Mesendoderm (in vitro differentiated cells): ENCODE measurements at regions not wholly inside any gene's neighbourhood (a gene's known extent, or its start where the extent isn't known, plus 50 kb on each side); places are given as distances from the start of the nearest gene placed in this dataset.

Experiments
- DNase-seq: peaks from one replicate; pipeline ENCODE4 v3.0.0; 2013
- H2AK5ac ChIP-seq: 2 replicates; pipeline ENCODE4 v1.6.1; 2013; ENCODE audit warnings: low read length, inconsistent platforms
- H2BK120ac ChIP-seq: 2 replicates; pipeline ENCODE4 v1.6.1; 2013; ENCODE audit warnings: low read depth, mild to moderate bottlenecking, low read length, moderate library complexity, mixed read lengths
- H2BK15ac ChIP-seq: replicated peaks from 2 replicates; pipeline ENCODE4 v1.6.1; 2013; ENCODE audit warnings: low read depth, mild to moderate bottlenecking, moderate library complexity
- H2BK5ac ChIP-seq: 2 replicates; pipeline ENCODE4 v1.6.1; 2013; ENCODE audit warnings: low read length, inconsistent platforms
- H3K18ac ChIP-seq: 2 replicates; pipeline ENCODE4 v1.6.1; 2013; ENCODE audit warnings: mild to moderate bottlenecking, low read length, mixed read lengths
- H3K23ac ChIP-seq: one replicate; pipeline ENCODE4 v1.6.1; 2013; ENCODE audit warnings: low read length
- H3K27ac ChIP-seq: 2 replicates; pipeline ENCODE4 v1.5.1; 2013; ENCODE audit warnings: low read depth, mild to moderate bottlenecking, inconsistent platforms, low read length, moderate library complexity
- H3K27me3 ChIP-seq: 2 replicates; pipeline ENCODE4 v1.6.1; 2013; ENCODE audit warnings: low read length, control low read depth, mild to moderate bottlenecking, inconsistent platforms; ENCODE audit not compliant: insufficient read depth, poor library complexity
- H3K36me3 ChIP-seq: 2 replicates; pipeline ENCODE4 v1.6.1; 2013; ENCODE audit warnings: low read length, inconsistent platforms; ENCODE audit not compliant: control insufficient read depth, insufficient read depth
- H3K4ac ChIP-seq: one replicate; pipeline ENCODE4 v1.6.1; 2013; ENCODE audit warnings: low read depth, mild to moderate bottlenecking, low read length, moderate library complexity
- H3K4me1 ChIP-seq: 2 replicates; pipeline ENCODE4 v1.6.1; 2013; ENCODE audit warnings: low read depth, low read length, inconsistent platforms; ENCODE audit not compliant: control insufficient read depth
- H3K4me2 ChIP-seq: 2 replicates; pipeline ENCODE4 v1.6.1; 2013; ENCODE audit warnings: low read length
- H3K4me3 ChIP-seq: 2 replicates; pipeline ENCODE4 v1.5.1; 2013; ENCODE audit warnings: mild to moderate bottlenecking, low read length
- H3K56ac ChIP-seq: one replicate; pipeline ENCODE4 v1.6.1; 2013; ENCODE audit warnings: low read length
- H3K79me1 ChIP-seq: 2 replicates; pipeline ENCODE4 v1.6.1; 2013; ENCODE audit warnings: low read length, inconsistent platforms
- H3K79me2 ChIP-seq: 2 replicates; pipeline ENCODE4 v1.6.1; 2013; ENCODE audit warnings: mild to moderate bottlenecking, low read length; ENCODE audit not compliant: control insufficient read depth, insufficient read depth
- H3K9ac ChIP-seq: 2 replicates; pipeline ENCODE4 v1.6.1; 2013; ENCODE audit warnings: low read length, inconsistent platforms
- H4K5ac ChIP-seq: one replicate; pipeline ENCODE4 v1.6.1; 2013; ENCODE audit warnings: low read length
- H4K8ac ChIP-seq: one replicate; pipeline ENCODE4 v1.6.1; 2013; ENCODE audit warnings: low read depth, mild to moderate bottlenecking, control low read depth, low read length, moderate library complexity
- WGBS: extraction: QIAGEN DNeasy Blood & Tissue Kit; methylation state at CpG from one replicate; pipeline ENCODE4 v1.1.7; 2013; ENCODE audit warnings: low lambda C conversion rate, missing lambda C conversion rate; ENCODE audit not compliant: insufficient coverage; ENCODE audit errors: extremely low coverage; 5-methylcytosine and 5-hydroxymethylcytosine counted together

- Histone ChIP-seq H3K56ac (no peak overlapping the region), H3K79me1 (no peaks in the 10 kb centered on the region), H3K23ac (no peak overlapping the region), H2BK15ac (no peak overlapping the region), H3K4me2 (no peak overlapping the region), H2AK5ac (no peak overlapping the region), H2BK5ac (no peak overlapping the region), H2BK120ac (no peak overlapping the region), H3K4ac (no peak overlapping the region), H3K4me1 (no peaks in the 10 kb centered on the region), H3K36me3 (no peaks in the 10 kb centered on the region), H3K4me3 (no peak overlapping the region), H4K8ac (no peak overlapping the region), H3K27me3 (no peaks in the 10 kb centered on the region), H3K18ac (no peak overlapping the region), H4K5ac (no peak overlapping the region), H3K9ac (no peak overlapping the region), H3K27ac (no peak overlapping the region), H3K79me2 (no peaks in the 10 kb centered on the region)
- no CpG with 5 or more reads among the region's 1 CpG for WGBS
- no peak for DNase-seq
Measured at GRCh38 chr2:14867853-14868252, 235.3 kb downstream of the LRATD1 start.

DNA sequence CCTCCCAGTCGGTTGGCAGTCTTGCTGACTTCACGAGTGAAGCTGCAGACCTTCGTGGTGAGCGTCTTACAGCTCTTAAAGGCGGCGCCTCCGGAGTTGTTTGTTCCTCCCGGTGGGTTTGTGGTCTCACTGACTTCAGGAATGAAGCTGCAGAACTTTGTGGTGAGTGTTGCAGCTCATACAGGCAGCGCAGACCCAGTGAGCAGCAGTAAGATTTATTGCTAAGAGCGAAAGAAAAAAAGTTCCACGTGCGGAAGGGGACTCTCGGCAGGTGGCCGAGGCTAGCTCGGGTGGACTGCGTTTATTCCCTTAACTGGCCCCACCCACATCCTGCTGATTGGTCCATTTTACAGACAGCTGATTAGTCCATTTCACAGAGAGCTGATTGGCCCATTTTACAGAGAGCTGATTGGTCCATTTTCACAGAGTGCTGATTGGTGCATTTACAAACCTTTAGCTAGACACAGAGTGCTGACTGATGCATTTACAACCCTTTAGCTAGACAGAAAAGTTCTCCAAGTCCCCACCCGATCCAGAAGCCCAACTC is 240.3 kb downstream of the LRATD1 start:
- no peak overlapping the region for H4K8ac ChIP-seq
- H2BK5ac ChIP-seq, result no peak overlapping the region
- no peak overlapping the region for H3K4ac ChIP-seq
- H3K4me1 ChIP-seq, result no peaks in the 10 kb centered on the region
- DNase-seq, result no peak
- H3K56ac ChIP-seq, result no peak overlapping the region
- no peak overlapping the region for H2AK5ac ChIP-seq
- no peaks in the 10 kb centered on the region for H3K36me3 ChIP-seq
- H2BK120ac ChIP-seq, result no peak overlapping the region
- no peak overlapping the region for H3K23ac ChIP-seq
- H3K4me3 ChIP-seq, result no peak overlapping the region
- WGBS, result no CpG with 5 or more reads among the region's 17 CpGs
- H3K18ac ChIP-seq, result no peak overlapping the region
- H3K27ac ChIP-seq, result no peak overlapping the region
- H4K5ac ChIP-seq, result no peak overlapping the region
- H3K27me3 ChIP-seq, result no peaks in the 10 kb centered on the region
- no peak overlapping the region for H2BK15ac ChIP-seq
- no peak overlapping the region for H3K4me2 ChIP-seq
- no peak overlapping the region for H3K9ac ChIP-seq
- H3K79me1 ChIP-seq, result no peaks in the 10 kb centered on the region
- H3K79me2 ChIP-seq, result no peaks in the 10 kb centered on the region

- Histone ChIP-seq H3K4me2 (no peak overlapping the region), H2BK5ac (no peak overlapping the region), H3K4me1 (no peaks in the 10 kb centered on the region), H4K5ac (no peak overlapping the region), H3K9ac (no peak overlapping the region), H3K79me1 (no peaks in the 10 kb centered on the region), H3K27ac (no peak overlapping the region), H3K18ac (no peak overlapping the region), H4K8ac (no peak overlapping the region), H2BK15ac (no peak overlapping the region), H3K36me3 (no peaks in the 10 kb centered on the region), H3K23ac (no peak overlapping the region), H3K79me2 (no peaks in the 10 kb centered on the region), H3K4ac (no peak overlapping the region), H2BK120ac (no peak overlapping the region), H3K56ac (no peak overlapping the region), H3K4me3 (no peak overlapping the region), H2AK5ac (no peak overlapping the region), H3K27me3 (peaks cover 1% of the 10 kb centered on the region)
- DNase-seq, result no peak
- no CpG with 5 or more reads among the region's 3 CpGs for WGBS
Measured at GRCh38 chr2:14881651-14882327, 249.3 kb downstream of the LRATD1 start.

DNA sequence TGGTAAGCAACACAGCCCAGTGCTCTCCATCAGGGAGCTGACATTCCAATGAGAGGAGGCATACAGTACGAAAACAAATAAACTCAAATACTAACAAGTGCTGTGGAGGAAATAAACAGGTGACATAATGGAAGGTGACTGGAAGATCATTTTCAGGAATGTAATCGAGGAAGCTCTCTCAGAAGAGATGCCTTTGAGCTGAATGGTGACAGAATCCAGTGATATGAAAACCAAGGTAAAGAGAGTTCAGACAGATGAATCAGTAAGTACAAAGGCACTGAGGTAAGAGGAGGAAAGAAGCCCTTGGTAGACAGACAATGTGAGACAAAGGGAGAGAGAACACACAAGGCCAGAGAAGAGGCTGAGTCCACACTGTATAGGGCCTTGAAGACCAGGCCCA is 252.1 kb downstream of the LRATD1 start:
- Histone ChIP-seq H3K79me1 (no peaks in the 10 kb centered on the region), H2BK120ac (no peak overlapping the region), H4K8ac (no peak overlapping the region), H3K23ac (no peak overlapping the region), H2BK15ac (no peak overlapping the region), H3K4me2 (no peak overlapping the region), H3K79me2 (no peaks in the 10 kb centered on the region), H3K36me3 (no peaks in the 10 kb centered on the region), H3K4me1 (no peaks in the 10 kb centered on the region), H3K56ac (no peak overlapping the region), H2AK5ac (no peak overlapping the region), H3K27me3 (peaks cover 1% of the 10 kb centered on the region), H3K27ac (no peak overlapping the region), H3K4ac (no peak overlapping the region), H3K9ac (no peak overlapping the region), H3K4me3 (no peak overlapping the region), H2BK5ac (no peak overlapping the region), H4K5ac (no peak overlapping the region), H3K18ac (no peak overlapping the region)
- no CpG with 5 or more reads among the region's 2 CpGs for WGBS
- no peak for DNase-seq

GRCh38 chr2:14891546-14891945 is 259.0 kb downstream of the LRATD1 start:
- Histone ChIP-seq H3K4me2 (no peak overlapping the region), H4K8ac (no peak overlapping the region), H3K4ac (no peak overlapping the region), H3K79me2 (no peaks in the 10 kb centered on the region), H2AK5ac (no peak overlapping the region), H3K9ac (no peak overlapping the region), H2BK15ac (no peak overlapping the region), H2BK120ac (no peak overlapping the region), H3K27ac (no peak overlapping the region), H3K23ac (no peak overlapping the region), H3K79me1 (no peaks in the 10 kb centered on the region), H3K18ac (no peak overlapping the region), H3K36me3 (no peaks in the 10 kb centered on the region), H4K5ac (no peak overlapping the region), H3K4me1 (no peaks in the 10 kb centered on the region), H2BK5ac (no peak overlapping the region), H3K56ac (no peak overlapping the region), H3K4me3 (no peak overlapping the region), H3K27me3 (no peaks in the 10 kb centered on the region)
- no peak for DNase-seq
- no CpG with 5 or more reads among the region's 3 CpGs for WGBS
